ENCODE measurements at regions not wholly inside any gene's neighbourhood (a gene's known extent, or its start where the extent isn't known, plus 50 kb on each side); places are given as distances from the start of the nearest gene placed in this dataset.

- DNase-seq, result no peak
Measured at GRCh38 chr19:32230441-32230840, 115.0 kb upstream of the ZNF507 start.

- no peak for DNase-seq
Measured at GRCh38 chr19:32231020-32231419, 114.4 kb upstream of the ZNF507 start.

GRCh38 chr19:32231691-32232090 is 113.7 kb upstream of the ZNF507 start:
- DNase-seq, result no peak

- DNase-seq, result no peak
Measured at GRCh38 chr19:32232449-32232848, 113.0 kb upstream of the ZNF507 start.

- no peak for DNase-seq
Measured at GRCh38 chr19:32233091-32233490, 112.3 kb upstream of the ZNF507 start.

- DNase-seq, result no peak
Measured at GRCh38 chr19:32233885-32234284, 111.5 kb upstream of the ZNF507 start.

GRCh38 chr19:32234663-32235217 is 110.7 kb upstream of the ZNF507 start:
- no peak for DNase-seq

- DNase-seq, result no peak
Measured at GRCh38 chr19:32238076-32238475, 107.3 kb upstream of the ZNF507 start.

- no peak for DNase-seq
Measured at GRCh38 chr19:32240316-32240715, 105.1 kb upstream of the ZNF507 start.

- DNase-seq, result no peak
Measured at GRCh38 chr19:32241306-32241705, 104.1 kb upstream of the ZNF507 start.

- DNase-seq, result no peak
Measured at GRCh38 chr19:32241932-32242710, 103.3 kb upstream of the ZNF507 start.

- DNase-seq, result no peak
Measured at GRCh38 chr19:32246006-32246405, 99.4 kb upstream of the ZNF507 start.

GRCh38 chr19:32251634-32252332 is 93.6 kb upstream of the ZNF507 start:
- no peak for DNase-seq

GRCh38 chr19:32252333-32252669 is 93.1 kb upstream of the ZNF507 start:
- no peak for DNase-seq

- DNase-seq, result no peak
Measured at GRCh38 chr19:32253683-32254508, 91.5 kb upstream of the ZNF507 start.

GRCh38 chr19:32254509-32254890 is 90.9 kb upstream of the ZNF507 start:
- no peak for DNase-seq

GRCh38 chr19:32255536-32256295 is 89.7 kb upstream of the ZNF507 start:
- DNase-seq, result no peak

- DNase-seq, result no peak
Measured at GRCh38 chr19:32256341-32256975, 89.0 kb upstream of the ZNF507 start.

- DNase-seq, result no peak
Measured at GRCh38 chr19:32257326-32258073, 87.9 kb upstream of the ZNF507 start.

- DNase-seq, result no peak
Measured at GRCh38 chr19:32258167-32258566, 87.2 kb upstream of the ZNF507 start.

GRCh38 chr19:32264568-32264967 is 80.8 kb upstream of the ZNF507 start:
- no peak for DNase-seq

All from effector CD4-positive, alpha-beta T cell (primary cell).